22Rv1 (cell line): ENCODE measurements at regions not wholly inside any gene's neighbourhood (a gene's known extent, or its start where the extent isn't known, plus 50 kb on each side); places are given as distances from the start of the nearest gene placed in this dataset.

Experiments used
- ZFX ChIP-seq: fragments of 450-650 bp; IDR thresholded peaks from 2 replicates; pipeline ENCODE4 v1.6.1; 2017; ENCODE audit warnings: antibody characterized with exemption, borderline replicate concordance
- TF ChIP-seq, protein P1 (sequence below): fragments of 450-650 bp; IDR thresholded peaks from 2 replicates; pipeline ENCODE4 v1.5.1; 2017; ENCODE audit warnings: mild to moderate bottlenecking

DNA sequence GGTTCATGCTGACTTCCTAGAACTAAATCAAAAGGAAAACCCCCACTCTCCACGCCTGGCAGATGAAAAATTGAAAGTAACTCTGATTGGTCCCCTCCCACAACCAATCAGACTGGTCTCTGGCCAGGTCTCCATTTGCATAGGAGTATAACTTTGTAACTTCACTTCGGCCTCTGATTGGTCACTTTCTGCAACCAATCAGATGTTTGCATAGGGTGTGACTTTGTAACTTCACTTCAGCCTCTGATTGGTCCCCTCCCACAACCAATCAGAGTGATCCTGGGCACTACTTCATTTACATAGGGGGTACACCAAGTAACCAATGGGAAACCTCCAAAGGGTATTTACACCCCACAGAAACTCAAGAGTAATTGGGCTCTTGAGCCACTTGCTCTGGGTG is 306.6 kb upstream of the PFKP start:
- TF ChIP-seq, protein P1, sequence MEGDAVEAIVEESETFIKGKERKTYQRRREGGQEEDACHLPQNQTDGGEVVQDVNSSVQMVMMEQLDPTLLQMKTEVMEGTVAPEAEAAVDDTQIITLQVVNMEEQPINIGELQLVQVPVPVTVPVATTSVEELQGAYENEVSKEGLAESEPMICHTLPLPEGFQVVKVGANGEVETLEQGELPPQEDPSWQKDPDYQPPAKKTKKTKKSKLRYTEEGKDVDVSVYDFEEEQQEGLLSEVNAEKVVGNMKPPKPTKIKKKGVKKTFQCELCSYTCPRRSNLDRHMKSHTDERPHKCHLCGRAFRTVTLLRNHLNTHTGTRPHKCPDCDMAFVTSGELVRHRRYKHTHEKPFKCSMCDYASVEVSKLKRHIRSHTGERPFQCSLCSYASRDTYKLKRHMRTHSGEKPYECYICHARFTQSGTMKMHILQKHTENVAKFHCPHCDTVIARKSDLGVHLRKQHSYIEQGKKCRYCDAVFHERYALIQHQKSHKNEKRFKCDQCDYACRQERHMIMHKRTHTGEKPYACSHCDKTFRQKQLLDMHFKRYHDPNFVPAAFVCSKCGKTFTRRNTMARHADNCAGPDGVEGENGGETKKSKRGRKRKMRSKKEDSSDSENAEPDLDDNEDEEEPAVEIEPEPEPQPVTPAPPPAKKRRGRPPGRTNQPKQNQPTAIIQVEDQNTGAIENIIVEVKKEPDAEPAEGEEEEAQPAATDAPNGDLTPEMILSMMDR = no peak
- TF ChIP-seq ZFX = no peak
